ENCODE measurements at regions not wholly inside any gene's neighbourhood (a gene's known extent, or its start where the extent isn't known, plus 50 kb on each side); places are given as distances from the start of the nearest gene placed in this dataset.

- TF ChIP-seq POLR2A (IDR thresholded peaks at IDR 0.05; ENCODE audit: low read depth, low read length): no peak
- TF ChIP-seq TAF1 (IDR thresholded peaks at IDR 0.05; ENCODE audit: borderline replicate concordance, low read depth, low read length): no peak
Observed at GRCh38 chr3:13248640-13249039, 171.5 kb downstream of the NUP210 start.
